ENCODE measurements at regions not wholly inside any gene's neighbourhood (a gene's known extent, or its start where the extent isn't known, plus 50 kb on each side); places are given as distances from the start of the nearest gene placed in this dataset.
"Not testable (repeated sequence)": the region's sequence is repeated elsewhere in the genome, so short reads cannot be mapped to it uniquely, and the experiment has no call there.

- DNase-seq, result no peak
Measured at GRCh38 chr9:38153910-38154291, 84.9 kb upstream of the SHB start.

GRCh38 chr9:38153152-38153909, 84.3 kb upstream of the SHB start:
- DNase-seq, result no peak

GRCh38 chr9:38149647-38150046, 80.6 kb upstream of the SHB start:
- DNase-seq, result no peak

- no peak for DNase-seq
Measured at GRCh38 chr9:38146844-38147243, 77.8 kb upstream of the SHB start.

- no peak for DNase-seq
Measured at GRCh38 chr9:38145526-38146053, 76.6 kb upstream of the SHB start.

GRCh38 chr9:38144421-38144820, 75.4 kb upstream of the SHB start:
- no peak for DNase-seq

GRCh38 chr9:38141746-38142591, 72.9 kb upstream of the SHB start:
- no peak for DNase-seq

- no peak for DNase-seq
Measured at GRCh38 chr9:38138276-38138675, 69.2 kb upstream of the SHB start.

- DNase-seq, result no peak
Measured at GRCh38 chr9:38137342-38137741, 68.3 kb upstream of the SHB start.

GRCh38 chr9:38136386-38136785, 67.4 kb upstream of the SHB start:
- no peak for DNase-seq

- DNase-seq, result no peak
Measured at GRCh38 chr9:38134611-38135237, 65.7 kb upstream of the SHB start.

GRCh38 chr9:38133595-38133994, 64.6 kb upstream of the SHB start:
- no peak for DNase-seq

- no peak for DNase-seq
Measured at GRCh38 chr9:38132956-38133355, 63.9 kb upstream of the SHB start.

- DNase-seq, result no peak
Measured at GRCh38 chr9:38131729-38132128, 62.7 kb upstream of the SHB start.

- no peak for DNase-seq
Measured at GRCh38 chr9:38130724-38131123, 61.7 kb upstream of the SHB start.

GRCh38 chr9:38129366-38129765, 60.3 kb upstream of the SHB start:
- no peak for DNase-seq

GRCh38 chr9:38128752-38129270, 59.8 kb upstream of the SHB start:
- DNase-seq, result no peak

- DNase-seq, result no peak
Measured at GRCh38 chr9:38127271-38127839, 58.3 kb upstream of the SHB start.

- DNase-seq, result no peak
Measured at GRCh38 chr9:38126730-38127129, 57.7 kb upstream of the SHB start.

- DNase-seq, result no peak
Measured at GRCh38 chr9:38125889-38126288, 56.9 kb upstream of the SHB start.

GRCh38 chr9:38123359-38123758, 54.3 kb upstream of the SHB start:
- not testable (repeated sequence) for DNase-seq

- DNase-seq, result no peak
Measured at GRCh38 chr9:38120961-38121360, 51.9 kb upstream of the SHB start.

All from C1 segment of cervical spinal cord (tissue), 14 donors.